A673 (cell line): ENCODE measurements at regions not wholly inside any gene's neighbourhood (a gene's known extent, or its start where the extent isn't known, plus 50 kb on each side); places are given as distances from the start of the nearest gene placed in this dataset.
"Not testable (repeated sequence)": the region's sequence is repeated elsewhere in the genome, so short reads cannot be mapped to it uniquely, and the experiment has no call there.

Experiments
- BruUV-seq: library from RNA; stranded (reverse); fragments of 400-500 nt; replicated peaks from 2 replicates; lab custom pipeline; 2021; lab: Mats Ljungman, UMichigan
- CTCF ChIA-PET: fragments of 300-600 bp; sonication (Branson Sonifier 250); formaldehyde crosslinking; loops from one replicate; lab custom pipeline; 2022; ENCODE audit warnings: antibody characterized with exemption; lab: Charles Lee
- POLR2A ChIA-PET: fragments of 300-600 bp; sonication (Branson Sonifier 250); formaldehyde crosslinking; loops from one replicate; lab custom pipeline; 2022; ENCODE audit warnings: antibody characterized with exemption; ENCODE audit not compliant: low non-redundant PET; lab: Charles Lee
- DNase-seq: peaks from one replicate; pipeline ENCODE4 v3.0.0-alpha.2; 2015; ENCODE audit warnings: low spot score
- H3K27ac ChIP-seq: fragments of 200-600 bp; sonication (generic); 2 replicates; pipeline ENCODE4 v1.5.1; 2016; ENCODE audit warnings: mixed run types, low read depth, mild to moderate bottlenecking, mixed read lengths, antibody characterized with exemption, low read length; ENCODE audit not compliant: poor library complexity, severe bottlenecking
- H3K27me3 ChIP-seq: fragments of 200-600 bp; sonication (generic); replicated peaks from 2 replicates; pipeline ENCODE4 v1.6.1; 2017; ENCODE audit warnings: mixed run types, low read depth, mild to moderate bottlenecking, mixed read lengths, antibody characterized with exemption, low read length; ENCODE audit not compliant: insufficient read depth, poor library complexity
- H3K36me3 ChIP-seq: fragments of 200-600 bp; sonication (generic); 2 replicates; pipeline ENCODE4 v1.6.1; 2016; ENCODE audit warnings: mixed run types, mild to moderate bottlenecking, mixed read lengths, antibody characterized with exemption, low read length; ENCODE audit not compliant: insufficient read depth, poor library complexity, severe bottlenecking
- H3K4me1 ChIP-seq: fragments of 200-600 bp; sonication (generic); 2 replicates; pipeline ENCODE4 v1.6.1; 2017; ENCODE audit warnings: mixed run types, mild to moderate bottlenecking, mixed read lengths, antibody characterized with exemption, low read length; ENCODE audit not compliant: insufficient read depth, poor library complexity, severe bottlenecking
- H3K4me3 ChIP-seq: fragments of 200-600 bp; sonication (generic); 2 replicates; pipeline ENCODE4 v1.5.1; 2016; ENCODE audit warnings: low read depth, mixed run types, mild to moderate bottlenecking, mixed read lengths, low read length; ENCODE audit not compliant: poor library complexity, severe bottlenecking
- H3K9me3 ChIP-seq: fragments of 200-600 bp; sonication (generic); 2 replicates; pipeline ENCODE4 v1.6.1; 2016; ENCODE audit warnings: mixed run types, low read depth, mild to moderate bottlenecking, mixed read lengths, antibody characterized with exemption, low read length; ENCODE audit not compliant: poor library complexity, severe bottlenecking
- CTCF ChIP-seq: fragments of 300-800, 200-600 bp; sonication (generic); conservative IDR thresholded peaks from 2 replicates; pipeline ENCODE4 v1.5.1; 2017; ENCODE audit warnings: low read depth, mild to moderate bottlenecking, antibody characterized with exemption, low read length, moderate library complexity, mixed read lengths
- EZH2 ChIP-seq: fragments of 200-600 bp; sonication (generic); IDR thresholded peaks from 2 replicates; pipeline ENCODE4 v1.6.1; 2017; ENCODE audit warnings: borderline replicate concordance, low read depth, mild to moderate bottlenecking, mixed read lengths, antibody characterized with exemption, low read length; ENCODE audit not compliant: poor library complexity, severe bottlenecking
- intact Hi-C: fragments of 100-400 bp; cut with micrococcal nuclease; formaldehyde crosslinking; loops from one replicate; pipeline ENCODE4 v1.10.0; 2022; ENCODE audit not compliant: unreplicated experiment

GRCh38 chr3:107201146-107201545, 176.1 kb upstream of the CCDC54 start:
- H3K4me1 ChIP-seq = no peaks in the 10 kb centered on the region
- no peaks in the 10 kb centered on the region for H3K27me3 ChIP-seq
- no peak for DNase-seq
- TF ChIP-seq CTCF (no peak), EZH2 (no peak)
- H3K27ac ChIP-seq = no peak overlapping the region
- ChIA-PET CTCF (interaction anchor here (0.5 to 0.7 kb wide), 2 partner anchors 8 to 12 kb away, joined by 3 read pairs; no protein-coding TSS in a partner anchor), POLR2A (interaction anchor here (0.7 kb wide), 1 partner anchor 554 kb away, joined by 3 read pairs; no protein-coding TSS in a partner anchor)
- H3K36me3 ChIP-seq = no peaks in the 10 kb centered on the region
- H3K4me3 ChIP-seq = no peak overlapping the region
- BruUV-seq = no TSS peak
- no peaks in the 10 kb centered on the region for H3K9me3 ChIP-seq
- intact Hi-C loops = no loop called here

- DNase-seq, H3K27me3 ChIP-seq, CTCF ChIA-PET, H3K9me3 ChIP-seq, H3K27ac ChIP-seq, POLR2A ChIA-PET, intact Hi-C loops, BruUV-seq, H3K36me3 ChIP-seq, H3K4me1 ChIP-seq, H3K4me3 ChIP-seq: not testable (repeated sequence)
Observed at GRCh38 chr3:107202885-107203284, 174.4 kb upstream of the CCDC54 start.

- H3K4me1 ChIP-seq = peaks cover 11% of the 10 kb centered on the region
- intact Hi-C loops = no loop called here
- CTCF ChIA-PET = no interaction called here
- H3K27me3 ChIP-seq = no peaks in the 10 kb centered on the region
- TF ChIP-seq EZH2 (no peak), CTCF (no peak)
- no peak for DNase-seq
- H3K27ac ChIP-seq = no peak overlapping the region
- no TSS peak for BruUV-seq
- H3K36me3 ChIP-seq = no peaks in the 10 kb centered on the region
- no peak overlapping the region for H3K4me3 ChIP-seq
- no peaks in the 10 kb centered on the region for H3K9me3 ChIP-seq
- POLR2A ChIA-PET = no interaction called here
Observed at GRCh38 chr3:107204121-107204520, 173.1 kb upstream of the CCDC54 start.

GRCh38 chr3:107205358-107205757, 171.9 kb upstream of the CCDC54 start:
- Histone ChIP-seq H3K4me1 (peaks cover 11% of the 10 kb centered on the region), H3K36me3 (no peaks in the 10 kb centered on the region), H3K27ac (no peak overlapping the region), H3K9me3 (no peaks in the 10 kb centered on the region), H3K27me3 (no peaks in the 10 kb centered on the region), H3K4me3 (no peak overlapping the region)
- no TSS peak for BruUV-seq
- POLR2A ChIA-PET = interaction anchor here (0.7 kb wide), 1 partner anchor 492 kb away, joined by 3 read pairs; no protein-coding TSS in a partner anchor
- no peak for DNase-seq
- CTCF ChIA-PET = interaction anchor here (0.7 kb wide), 1 partner anchor 1345 kb away, joined by 3 read pairs; no protein-coding TSS in a partner anchor
- TF ChIP-seq CTCF = no peak
- no peak for TF ChIP-seq EZH2
- intact Hi-C loops = no loop called here
